ENCODE measurements at regions not wholly inside any gene's neighbourhood (a gene's known extent, or its start where the extent isn't known, plus 50 kb on each side); places are given as distances from the start of the nearest gene placed in this dataset.

DNA sequence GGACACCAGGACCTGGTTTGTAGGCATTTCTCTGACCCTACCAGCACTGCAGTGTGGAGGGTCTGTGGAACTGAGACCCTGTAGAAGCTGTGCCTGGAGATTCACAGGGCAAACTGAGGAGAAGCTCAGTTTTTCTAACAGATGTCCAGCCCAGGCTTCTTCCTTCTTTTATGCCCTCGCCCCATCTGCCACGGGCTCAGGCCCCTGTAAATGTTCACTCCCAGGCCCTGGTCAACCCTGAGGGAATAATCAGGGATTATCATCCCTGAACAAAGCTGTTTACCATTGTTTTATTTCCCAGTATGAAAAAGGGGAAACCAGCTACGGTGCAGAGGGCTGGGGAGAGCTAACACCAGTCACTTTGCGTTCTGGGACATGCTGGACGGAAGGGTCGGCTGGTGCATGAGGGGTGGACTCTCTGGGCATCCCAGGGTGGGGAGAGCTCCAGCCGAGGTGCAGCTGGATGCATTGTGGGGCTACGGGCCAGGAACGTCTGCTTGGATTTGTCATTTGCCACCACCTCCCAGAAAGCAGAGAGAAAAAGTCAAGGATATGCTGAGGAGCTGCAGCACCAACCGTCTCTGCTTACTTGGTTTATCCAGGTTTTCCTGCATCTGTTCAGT is 183.8 kb downstream of the TFCP2L1 start:
- ATAC-seq (ENCODE audit: low read depth) (no peak), DNase-seq (no peak)
- no peaks in the 10 kb centered on the region for H3K9me3 Mint-ChIP-seq
- intact Hi-C loops (cut with micrococcal nuclease): no loop called here
- H3K36me3 Mint-ChIP-seq (ENCODE audit: low read depth): no peaks in the 10 kb centered on the region
- TF ChIP-seq CTCF (IDR thresholded peaks at IDR 0.05): no peak
- ChIA-PET CTCF (interaction anchor here (0.7 kb wide), 1 partner anchor 21 kb away, joined by 3 read pairs; no protein-coding TSS in a partner anchor), POLR2A (no interaction called here)
- H3K27me3 Mint-ChIP-seq: peaks cover 8% of the 10 kb centered on the region
- H3K4me3 Mint-ChIP-seq: no peak overlapping the region
- H3K4me1 Mint-ChIP-seq: no peaks in the 10 kb centered on the region
- no peak overlapping the region for H3K27ac Mint-ChIP-seq

DNA sequence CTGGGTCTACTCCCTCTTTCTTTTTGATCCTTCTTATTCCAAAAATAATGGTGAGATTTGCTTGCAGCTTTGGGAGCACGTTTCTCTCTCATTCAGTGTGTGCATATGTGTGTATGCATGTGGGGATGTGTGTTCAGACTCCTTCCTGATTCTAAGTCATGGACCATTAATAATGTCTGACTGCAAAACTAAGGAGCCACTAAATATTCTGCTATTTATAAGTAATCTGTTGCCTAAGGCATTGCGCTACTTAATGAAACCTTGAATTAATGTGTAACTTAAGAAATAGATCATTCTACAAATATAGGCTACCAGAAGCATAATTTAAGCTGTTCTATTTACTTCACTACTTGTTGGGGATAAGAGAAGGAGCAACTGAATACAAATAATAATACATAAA is 182.1 kb downstream of the TFCP2L1 start:
- CTCF ChIA-PET: no interaction called here

DNA sequence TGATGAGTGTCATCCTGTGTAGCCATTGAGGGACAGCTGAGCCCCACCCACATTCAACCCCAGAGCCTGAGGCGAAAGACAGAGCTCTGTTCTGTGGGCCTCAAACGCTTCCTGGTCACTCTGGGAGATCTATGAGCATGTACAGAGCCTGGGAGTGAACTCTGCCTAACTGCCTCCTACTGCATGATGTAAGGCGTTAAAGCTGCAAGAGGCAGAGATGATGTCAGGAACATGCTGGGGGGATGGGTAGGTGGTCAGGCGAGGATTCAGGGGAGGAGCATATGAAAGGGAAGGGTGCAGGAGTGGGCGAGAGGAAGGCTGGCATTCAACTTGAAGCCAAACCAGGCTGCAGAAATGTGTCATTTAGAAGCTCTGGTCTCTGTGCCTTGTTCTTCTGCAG is 181.0 kb downstream of the TFCP2L1 start:
- POLR2A ChIA-PET: no interaction called here
- CTCF ChIA-PET: no interaction called here

More for the DNA sequence above, 182.1 kb downstream of the TFCP2L1 start:
- ATAC-seq (ENCODE audit: low read depth) (no peak), DNase-seq (no peak)
- Mint-ChIP-seq H3K27ac (no peak overlapping the region), H3K27me3 (peaks cover 6% of the 10 kb centered on the region), H3K4me1 (no peaks in the 10 kb centered on the region), H3K9me3 (no peaks in the 10 kb centered on the region), H3K36me3 (ENCODE audit: low read depth) (no peaks in the 10 kb centered on the region), H3K4me3 (no peak overlapping the region)
- no peak for TF ChIP-seq CTCF (IDR thresholded peaks at IDR 0.05)
- POLR2A ChIA-PET: no interaction called here
- intact Hi-C loops (cut with micrococcal nuclease): no loop called here

GRCh38 chr2:121104721-121105141 is 180.3 kb downstream of the TFCP2L1 start:
- ChIA-PET CTCF (interaction anchor here (1.1 kb wide), 1 partner anchor 25 kb away, joined by 4 read pairs; no protein-coding TSS in a partner anchor), POLR2A (no interaction called here)
- H3K27me3 Mint-ChIP-seq: peaks cover 6% of the 10 kb centered on the region
- no peaks in the 10 kb centered on the region for H3K4me1 Mint-ChIP-seq
- ATAC-seq (ENCODE audit: low read depth): no peak
- no peak overlapping the region for H3K4me3 Mint-ChIP-seq
- no peaks in the 10 kb centered on the region for H3K9me3 Mint-ChIP-seq
- H3K27ac Mint-ChIP-seq: no peak overlapping the region
- H3K36me3 Mint-ChIP-seq (ENCODE audit: low read depth): no peaks in the 10 kb centered on the region
- no peak for DNase-seq
- TF ChIP-seq CTCF (IDR thresholded peaks at IDR 0.05): no peak
- intact Hi-C loops (cut with micrococcal nuclease): no loop called here

More for the DNA sequence above, 181.0 kb downstream of the TFCP2L1 start:
- no peak for TF ChIP-seq CTCF (IDR thresholded peaks at IDR 0.05)
- no peaks in the 10 kb centered on the region for H3K4me1 Mint-ChIP-seq
- no peak for DNase-seq
- no peak overlapping the region for H3K4me3 Mint-ChIP-seq
- intact Hi-C loops (cut with micrococcal nuclease): no loop called here
- no peaks in the 10 kb centered on the region for H3K36me3 Mint-ChIP-seq (ENCODE audit: low read depth)
- H3K27ac Mint-ChIP-seq: no peak overlapping the region
- no peaks in the 10 kb centered on the region for H3K9me3 Mint-ChIP-seq
- ATAC-seq (ENCODE audit: low read depth): no peak
- H3K27me3 Mint-ChIP-seq: peaks cover 6% of the 10 kb centered on the region

DNA sequence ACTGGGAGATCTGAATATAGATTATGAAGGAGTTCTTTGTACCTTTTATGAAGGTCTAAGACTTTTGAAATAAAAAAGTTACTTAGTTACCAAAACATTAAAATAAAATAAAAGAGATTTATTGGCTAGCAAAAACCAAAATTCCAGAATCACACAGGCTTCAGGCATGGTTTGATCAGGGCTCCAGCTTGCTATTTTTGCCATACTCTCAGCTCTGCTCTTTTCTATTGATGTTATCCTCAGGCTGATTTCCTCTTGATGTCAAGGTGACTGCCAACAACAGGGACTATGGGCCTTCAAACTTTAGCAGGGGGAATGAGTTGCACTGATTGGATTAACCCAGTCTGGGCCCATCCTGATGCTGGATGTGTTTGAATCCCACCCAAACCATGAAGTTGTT is 174.1 kb downstream of the TFCP2L1 start:
- no peak overlapping the region for H3K4me3 Mint-ChIP-seq
- CTCF ChIA-PET: no interaction called here
- intact Hi-C loops (cut with micrococcal nuclease): no loop called here

More for the DNA sequence above, 174.1 kb downstream of the TFCP2L1 start:
- POLR2A ChIA-PET: no interaction called here
- Mint-ChIP-seq H3K27ac (no peak overlapping the region), H3K27me3 (no peaks in the 10 kb centered on the region), H3K4me1 (no peaks in the 10 kb centered on the region), H3K36me3 (ENCODE audit: low read depth) (no peaks in the 10 kb centered on the region), H3K9me3 (peaks cover 8% of the 10 kb centered on the region)
- ATAC-seq (ENCODE audit: low read depth) (no peak), DNase-seq (no peak)
- TF ChIP-seq CTCF (IDR thresholded peaks at IDR 0.05): no peak
